K562 (cell line): ENCODE measurements at regions not wholly inside any gene's neighbourhood (a gene's known extent, or its start where the extent isn't known, plus 50 kb on each side); places are given as distances from the start of the nearest gene placed in this dataset.

Experiments
- ATAC-seq: fragments of 200-7000 bp; cut with Tn5 transposase; 3 replicates; pipeline ENCODE4 v1.9.1; 2020; ENCODE audit warnings: moderate library complexity
- BruUV-seq: library from RNA; stranded (reverse); fragments of 400-500 nt; replicated peaks from 2 replicates; lab custom pipeline; 2021; lab: Mats Ljungman, UMichigan
- CTCF ChIA-PET: fragments of 300-600 bp; formaldehyde crosslinking; extraction: SDS; loops from one replicate; lab custom pipeline; 2021; ENCODE audit warnings: low intra/inter-chr PET ratio; lab: Yijun Ruan, JAX
- POLR2A ChIA-PET: fragments of 300-600, 350-650 bp; sonication (Branson Sonifier 250); formaldehyde crosslinking; extraction: SDS; loops from one replicate; lab custom pipeline; 2021; ENCODE audit warnings: antibody characterized with exemption, inconsistent platforms; lab: Yijun Ruan, JAX
- DNase-seq, 4 experiments: peaks; one replicate each; pipeline versions ENCODE4 v3.0.0 to v3.0.0-alpha.2; 2011 to 2018; ENCODE audit warnings: low spot score in 3 of 4, mixed read lengths in 3 of 4; ENCODE audit errors: extremely low read depth in 1 of 4
- FAIRE-seq: peaks from 2 replicates; lab custom pipeline; 2011; peaks lifted over from hg19 to GRCh38; lab: Jason Lieb, UNC
- H2AFZ ChIP-seq: 2 replicates; pipeline ENCODE4 v1.6.0; 2011; ENCODE audit warnings: low read depth, low read length, control low read depth, inconsistent platforms
- H3K27ac ChIP-seq: fragments of 200-600 bp; 3 replicates; pipeline ENCODE4 v1.8.0; 2011; ENCODE audit warnings: low read depth, mild to moderate bottlenecking, control low read depth, inconsistent platforms, low read length, moderate library complexity, mixed read lengths; ENCODE audit errors: extremely low read depth
- H3K27me3 ChIP-seq, 2 experiments: fragments of 300-600 bp in 1 of 2; 2 replicates in 1 of 2; 3 replicates in 1 of 2; pipeline versions ENCODE4 v1.6.0 to v1.8.0; 2011; ENCODE audit warnings: inconsistent platforms in 2 of 2, low read length in 2 of 2, mild to moderate bottlenecking in 1 of 2, mixed read lengths in 1 of 2, moderate library complexity in 1 of 2; ENCODE audit not compliant: control insufficient read depth in 2 of 2, insufficient read depth in 2 of 2
- H3K36me3 ChIP-seq: fragments of 300-600 bp; 3 replicates; pipeline ENCODE4 v1.8.0; 2011; ENCODE audit warnings: mild to moderate bottlenecking, low read length, inconsistent platforms; ENCODE audit not compliant: control insufficient read depth, insufficient read depth
- H3K4me1 ChIP-seq, 2 experiments: fragments of 200-600 bp in 1 of 2; replicated peaks in 1 of 2; 2 replicates in 1 of 2; 3 replicates in 1 of 2; pipeline versions ENCODE4 v1.5.1 to v1.8.0; 2011; ENCODE audit warnings: inconsistent platforms in 2 of 2, low read length in 2 of 2, mild to moderate bottlenecking in 1 of 2, mixed read lengths in 1 of 2, moderate library complexity in 1 of 2; ENCODE audit not compliant: control insufficient read depth in 2 of 2, insufficient read depth in 2 of 2
- H3K4me2 ChIP-seq: 2 replicates; pipeline ENCODE4 v1.6.1; 2011; ENCODE audit warnings: low read length, control low read depth, inconsistent platforms, mixed read lengths; ENCODE audit not compliant: insufficient read depth
- H3K4me3 ChIP-seq: fragments of 200-600 bp; sonication (generic), shearing (Covaris generic); 2 replicates; pipeline ENCODE4 v1.5.1; 2016; ENCODE audit warnings: control low read depth, inconsistent platforms
- H3K79me2 ChIP-seq: fragments of 200-600 bp; 3 replicates; pipeline ENCODE4 v1.8.0; 2011; ENCODE audit warnings: low read length, inconsistent platforms; ENCODE audit not compliant: control insufficient read depth, insufficient read depth
- H3K9ac ChIP-seq, 2 experiments: 2 replicates each; pipeline versions ENCODE4 v1.6.0 to v1.6.1; 2011; ENCODE audit warnings: low read depth in 2 of 2, low read length in 2 of 2, control low read depth in 1 of 2, inconsistent platforms in 1 of 2, mild to moderate bottlenecking in 1 of 2, mixed read lengths in 1 of 2; ENCODE audit not compliant: insufficient read depth in 1 of 2
- H3K9me1 ChIP-seq: one replicate; pipeline ENCODE4 v1.6.0; 2011; ENCODE audit warnings: inconsistent platforms, mild to moderate bottlenecking, low read length, moderate library complexity; ENCODE audit not compliant: control insufficient read depth, insufficient read depth
- H3K9me3 ChIP-seq: replicated peaks from 2 replicates; pipeline ENCODE4 v1.5.1; 2011; ENCODE audit warnings: low read depth, low read length, inconsistent platforms; ENCODE audit not compliant: control insufficient read depth, insufficient read depth
- H4K20me1 ChIP-seq: replicated peaks from 2 replicates; pipeline ENCODE4 v1.6.1; 2011; ENCODE audit warnings: low read length, inconsistent platforms, mixed read lengths; ENCODE audit not compliant: control insufficient read depth, insufficient read depth
- BACH1 ChIP-seq: fragments of 200-800 bp; sonication (Bioruptor generic); IDR thresholded peaks from 2 replicates; pipeline ENCODE4 v1.6.1; 2016; ENCODE audit warnings: missing genetic modification characterization, missing compliant biosample characterization
- KDM5B ChIP-seq: fragments of 200-600 bp; sonication (generic); IDR thresholded peaks from 2 replicates; pipeline ENCODE4 v1.6.1; 2012; ENCODE audit warnings: low read depth, mild to moderate bottlenecking, moderate library complexity, low read length, control low read depth, inconsistent platforms; ENCODE audit not compliant: insufficient replicate concordance
- MAFK ChIP-seq: IDR thresholded peaks from 2 replicates; pipeline ENCODE4 v1.6.1; 2011; ENCODE audit warnings: low read length, improper control_type of control experiment
- PHTF2 ChIP-seq: fragments of 250-450 bp; sonication (Bioruptor Pico); IDR thresholded peaks from 2 replicates; pipeline ENCODE4 v1.5.0; 2021; ENCODE audit warnings: mild to moderate bottlenecking
- SMARCC2 ChIP-seq: fragments of 450-650 bp; IDR thresholded peaks from 2 replicates; pipeline ENCODE4 v1.6.1; 2017; ENCODE audit warnings: antibody characterized with exemption, moderate library complexity, mild to moderate bottlenecking, low read depth
- ZNF224 ChIP-seq: sonication (generic); formaldehyde crosslinking; IDR thresholded peaks from 2 replicates; pipeline ENCODE4 v1.8.0; 2022; ENCODE audit warnings: mild to moderate bottlenecking, missing genetic modification reagents
- WGBS: fragments of 100-300 bp; shearing (Covaris generic); methylation state at CpG from one replicate; pipeline ENCODE4 v1.1.6; 2016; ENCODE audit warnings: low coverage, mixed read lengths; ENCODE audit not compliant: insufficient coverage; ENCODE audit errors: missing lambda C conversion rate; 5-methylcytosine and 5-hydroxymethylcytosine counted together
- in situ Hi-C: fragments of 300-500 bp; cut with MboI; formaldehyde crosslinking; loops from 4 replicates; pipeline ENCODE4 v1.15.0; 2018; ENCODE audit warnings: inconsistent platforms, mixed read lengths
- intact Hi-C: fragments of 100-400 bp; cut with micrococcal nuclease; formaldehyde crosslinking; loops from 2 replicates; pipeline ENCODE4 v1.14.2; 2022
- TF ChIP-seq, protein P1 (sequence below): fragments of 250-450 bp; sonication (Bioruptor Pico); IDR thresholded peaks from 2 replicates; pipeline ENCODE4 v1.8.0; 2021; ENCODE audit warnings: moderate library complexity, mild to moderate bottlenecking, inconsistent platforms
- TF ChIP-seq, protein P2 (sequence below): fragments of 450-650 bp; IDR thresholded peaks from 2 replicates; pipeline ENCODE4 v1.6.1; 2018; ENCODE audit not compliant: partially characterized antibody

DNA sequence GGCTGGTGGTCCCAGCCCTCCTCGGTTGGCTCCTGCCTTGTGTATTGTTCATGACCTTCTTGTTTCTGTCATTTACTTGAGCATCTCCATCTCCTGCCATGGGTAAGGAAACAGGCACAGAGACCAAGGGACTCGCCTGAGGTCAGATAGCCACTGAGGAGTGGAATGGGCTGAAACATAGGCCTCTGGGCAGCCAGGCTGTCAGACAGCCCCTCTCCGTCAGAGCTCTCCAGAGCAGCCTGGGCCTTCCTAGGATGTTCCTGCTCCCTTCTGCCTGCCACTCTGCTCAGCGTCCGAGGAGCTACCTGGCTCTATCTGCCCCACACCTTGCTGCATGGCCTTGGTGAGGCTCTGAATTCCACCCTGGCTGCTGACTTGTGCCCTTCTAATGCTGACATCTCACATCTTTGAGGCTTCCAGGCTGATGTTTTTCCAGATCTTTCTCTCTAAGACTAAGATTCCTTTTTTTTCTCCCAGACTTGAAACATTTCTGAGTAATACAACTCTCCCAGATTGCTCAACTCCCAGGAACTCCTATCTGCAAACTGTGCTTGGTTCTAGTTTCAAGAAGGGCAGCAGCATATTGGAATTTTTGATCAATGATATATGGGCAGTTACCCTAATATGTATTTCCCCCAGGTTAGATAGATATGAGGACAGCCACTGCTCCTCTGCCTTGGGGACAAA lies 67.7 kb downstream of the MCFD2 start:
- in situ Hi-C loops = no loop called here
- Histone ChIP-seq H3K9me3 (no peaks in the 10 kb centered on the region), H2AFZ (peak overlapping the region; percentile 68; the same call in 1 of the 2 replicates), H3K79me2 (no peaks in the 10 kb centered on the region), H3K9me1 (no peaks in the 10 kb centered on the region), H3K36me3 (no peaks in the 10 kb centered on the region), H3K4me3 (no peak overlapping the region), H3K4me1 (peaks cover 40 to 44% of the 10 kb centered on the region in 2 experiments), H3K27ac (no peak overlapping the region), H4K20me1 (no peaks in the 10 kb centered on the region), H3K9ac (peak overlapping the region in 1 of 2 experiments; percentile 31; a peak in 1 of 4 replicates), H3K4me2 (no peak overlapping the region), H3K27me3 (no peaks in the 10 kb centered on the region; a peak in 1 of 5 replicates)
- DNase-seq = no peak
- POLR2A ChIA-PET = interaction anchor here (0.6 to 1.7 kb wide), 6 partner anchors 8 to 191 kb away, joined by 3 to 7 read pairs (median 3); no protein-coding TSS in a partner anchor
- CTCF ChIA-PET = no interaction called here
- BruUV-seq = no TSS peak
- TF ChIP-seq KDM5B (no peak), ZNF224 (no peak), BACH1 (tag) (no peak), PHTF2 (no peak), MAFK (no peak), SMARCC2 (no peak)
- TF ChIP-seq, protein P1, sequence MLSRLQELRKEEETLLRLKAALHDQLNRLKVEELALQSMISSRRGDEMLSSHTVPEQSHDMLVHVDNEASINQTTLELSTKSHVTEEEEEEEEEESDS (CRISPR knock-in tag) = no peak
- TF ChIP-seq, protein P2, sequence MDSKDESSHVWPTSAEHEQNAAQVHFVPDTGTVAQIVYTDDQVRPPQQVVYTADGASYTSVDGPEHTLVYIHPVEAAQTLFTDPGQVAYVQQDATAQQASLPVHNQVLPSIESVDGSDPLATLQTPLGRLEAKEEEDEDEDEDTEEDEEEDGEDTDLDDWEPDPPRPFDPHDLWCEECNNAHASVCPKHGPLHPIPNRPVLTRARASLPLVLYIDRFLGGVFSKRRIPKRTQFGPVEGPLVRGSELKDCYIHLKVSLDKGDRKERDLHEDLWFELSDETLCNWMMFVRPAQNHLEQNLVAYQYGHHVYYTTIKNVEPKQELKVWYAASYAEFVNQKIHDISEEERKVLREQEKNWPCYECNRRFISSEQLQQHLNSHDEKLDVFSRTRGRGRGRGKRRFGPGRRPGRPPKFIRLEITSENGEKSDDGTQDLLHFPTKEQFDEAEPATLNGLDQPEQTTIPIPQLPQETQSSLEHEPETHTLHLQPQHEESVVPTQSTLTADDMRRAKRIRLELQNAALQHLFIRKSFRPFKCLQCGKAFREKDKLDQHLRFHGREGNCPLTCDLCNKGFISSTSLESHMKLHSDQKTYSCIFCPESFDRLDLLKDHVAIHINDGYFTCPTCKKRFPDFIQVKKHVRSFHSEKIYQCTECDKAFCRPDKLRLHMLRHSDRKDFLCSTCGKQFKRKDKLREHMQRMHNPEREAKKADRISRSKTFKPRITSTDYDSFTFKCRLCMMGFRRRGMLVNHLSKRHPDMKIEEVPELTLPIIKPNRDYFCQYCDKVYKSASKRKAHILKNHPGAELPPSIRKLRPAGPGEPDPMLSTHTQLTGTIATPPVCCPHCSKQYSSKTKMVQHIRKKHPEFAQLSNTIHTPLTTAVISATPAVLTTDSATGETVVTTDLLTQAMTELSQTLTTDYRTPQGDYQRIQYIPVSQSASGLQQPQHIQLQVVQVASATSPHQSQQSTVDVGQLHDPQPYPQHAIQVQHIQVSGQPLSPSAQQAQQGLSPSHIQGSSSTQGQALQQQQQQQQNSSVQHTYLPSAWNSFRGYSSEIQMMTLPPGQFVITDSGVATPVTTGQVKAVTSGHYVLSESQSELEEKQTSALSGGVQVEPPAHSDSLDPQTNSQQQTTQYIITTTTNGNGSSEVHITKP = no peak
- 85% methylated on average over 5 of the region's 5 CpGs for WGBS
- intact Hi-C loops = no loop called here
- no peak for ATAC-seq
- no peak for FAIRE-seq
